Midbrain (tissue), 1 donor: ENCODE measurements at regions not wholly inside any gene's neighbourhood (a gene's known extent, or its start where the extent isn't known, plus 50 kb on each side); places are given as distances from the start of the nearest gene placed in this dataset.
"Not testable (repeated sequence)": the region's sequence is repeated elsewhere in the genome, so short reads cannot be mapped to it uniquely, and the experiment has no call there.

Source experiments
- DNase-seq: peaks from one replicate; lab custom pipeline; 2025; lab: John Stamatoyannopoulos, UW

DNA sequence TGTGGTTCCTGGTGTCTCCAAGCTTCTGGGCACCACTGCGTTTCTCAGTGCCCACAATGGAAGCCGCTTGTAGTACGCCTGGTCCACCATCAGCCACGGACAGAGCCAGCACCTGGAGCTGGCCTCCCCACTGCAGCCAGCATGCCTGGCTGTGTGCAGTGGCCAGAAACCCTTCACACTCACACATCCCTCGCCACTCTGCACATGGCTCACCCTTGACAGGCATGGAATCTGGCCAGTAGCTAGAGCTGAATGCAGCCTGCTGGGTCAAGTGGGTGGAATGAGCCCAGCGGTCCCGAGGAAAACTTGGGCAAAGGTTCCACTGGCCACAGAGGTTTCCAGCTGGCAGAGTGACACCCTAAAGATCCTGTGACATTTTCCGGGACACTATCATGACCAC is 146.0 kb upstream of the ADO start:
- DNase-seq = no peak

DNA sequence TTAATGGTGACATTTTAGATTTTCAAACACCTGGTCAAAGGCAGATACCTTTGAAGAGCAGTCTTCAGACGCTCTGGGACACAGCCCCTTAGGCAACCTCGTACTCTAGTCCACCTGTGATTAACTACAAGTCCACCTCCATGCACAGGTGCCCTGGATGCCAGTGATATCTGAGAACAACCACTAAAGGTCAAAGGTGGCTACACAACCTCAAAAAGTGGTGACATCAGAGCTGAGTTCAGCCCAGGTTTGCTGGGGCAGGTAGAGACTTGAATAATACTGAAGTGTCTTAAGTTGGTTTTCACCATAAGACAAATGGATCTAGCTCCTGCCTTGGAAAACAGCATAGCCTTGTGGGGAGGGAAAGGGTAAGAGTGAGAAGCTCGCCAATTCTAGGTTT is 143.4 kb upstream of the ADO start:
- DNase-seq = no peak

DNA sequence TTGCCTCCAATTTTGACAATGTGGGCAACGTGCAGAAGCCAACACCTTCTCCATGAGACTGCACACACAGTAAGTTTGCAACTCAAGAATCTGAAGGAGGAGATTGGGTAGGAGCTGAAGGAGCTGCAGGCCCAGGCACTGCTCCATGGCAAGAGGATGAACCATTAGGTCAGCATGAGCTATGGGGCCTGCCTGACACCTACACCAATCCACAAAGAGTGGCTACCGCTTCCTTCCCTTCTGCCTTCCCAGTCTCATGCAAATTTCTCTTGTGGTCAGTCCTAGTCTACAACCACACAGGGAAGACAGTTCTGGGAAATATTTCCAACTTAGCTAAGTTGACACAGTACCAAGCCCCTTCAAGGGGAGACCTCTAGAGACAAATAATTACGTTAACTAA is 142.0 kb upstream of the ADO start:
- no peak for DNase-seq

DNA sequence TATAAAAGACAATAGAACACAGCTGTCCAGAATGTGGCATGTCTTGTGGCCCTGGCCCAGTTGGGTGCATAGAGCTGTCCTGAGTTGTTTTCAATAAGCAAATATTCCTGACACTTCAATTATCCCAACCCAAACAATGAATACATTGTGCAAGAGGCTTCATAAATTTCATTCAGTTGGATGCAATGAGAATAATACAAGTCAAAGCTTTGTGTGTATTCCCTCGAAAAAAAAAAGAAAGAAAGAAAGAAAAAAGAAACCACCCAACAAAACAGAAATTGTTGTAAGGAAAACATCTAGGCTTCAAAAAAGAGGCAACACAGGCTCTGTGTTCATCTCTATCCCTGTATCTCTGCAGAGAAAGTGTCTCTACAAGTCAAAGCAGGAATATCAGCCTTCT is 138.7 kb upstream of the ADO start:
- DNase-seq = peak; percentile 14

DNA sequence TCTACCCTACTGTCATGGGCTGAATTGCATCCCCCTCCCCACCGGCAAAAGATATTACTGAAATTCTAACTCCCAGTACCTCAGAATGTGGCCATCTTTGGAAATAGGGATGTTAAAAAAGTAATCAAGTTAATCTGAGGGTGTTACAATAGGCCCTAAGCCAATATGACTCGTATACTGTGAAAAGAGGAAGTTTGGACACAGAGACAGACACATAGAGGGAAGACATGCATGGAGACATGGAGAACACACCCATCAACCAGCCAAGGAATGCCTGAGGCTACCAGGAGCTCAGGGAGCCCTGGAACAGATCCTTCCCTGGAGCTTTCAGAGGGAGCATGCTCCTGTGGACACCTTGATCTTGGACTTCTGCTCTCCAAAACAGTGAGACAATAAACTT is 138.2 kb upstream of the ADO start:
- DNase-seq = no peak

DNA sequence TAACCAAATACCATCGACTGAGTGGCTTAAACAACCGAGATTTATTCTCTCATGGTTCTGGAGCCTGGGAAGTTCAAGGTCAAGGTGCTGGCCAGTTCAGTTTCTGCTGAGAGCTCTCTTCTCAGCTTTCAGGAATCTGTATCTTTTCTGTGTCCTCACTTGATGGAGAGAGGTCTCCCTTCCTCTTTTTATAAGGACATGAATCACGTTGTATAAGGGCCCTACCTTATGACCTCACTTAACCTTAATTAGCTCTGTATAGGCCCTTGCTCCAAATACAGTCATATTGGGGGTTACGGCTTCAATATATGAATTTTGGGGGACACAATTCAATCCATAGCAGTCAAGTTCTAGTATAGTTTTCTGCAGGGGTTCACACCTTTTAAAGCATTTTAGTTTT is 135.2 kb upstream of the ADO start:
- DNase-seq = no peak

DNA sequence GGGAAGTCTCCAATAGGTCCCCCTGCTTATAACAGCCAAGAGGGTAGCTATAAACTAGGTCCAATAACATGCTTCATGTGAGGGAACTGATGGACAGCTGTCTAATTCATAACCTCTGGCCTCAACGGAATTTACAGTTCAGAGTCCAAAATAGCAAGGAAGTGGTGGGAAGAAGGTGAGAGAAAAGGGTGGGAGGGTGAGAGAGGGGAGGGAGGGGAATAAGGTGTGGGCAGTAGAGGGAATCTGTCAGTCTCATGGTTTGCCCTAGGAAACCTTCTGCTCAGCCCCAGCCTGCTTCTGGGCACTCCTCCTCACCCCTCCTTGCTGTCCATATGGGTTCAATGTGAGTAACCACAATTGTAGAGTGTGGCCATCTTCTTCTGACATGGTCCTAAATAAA is 133.4 kb upstream of the ADO start:
- no peak for DNase-seq

DNA sequence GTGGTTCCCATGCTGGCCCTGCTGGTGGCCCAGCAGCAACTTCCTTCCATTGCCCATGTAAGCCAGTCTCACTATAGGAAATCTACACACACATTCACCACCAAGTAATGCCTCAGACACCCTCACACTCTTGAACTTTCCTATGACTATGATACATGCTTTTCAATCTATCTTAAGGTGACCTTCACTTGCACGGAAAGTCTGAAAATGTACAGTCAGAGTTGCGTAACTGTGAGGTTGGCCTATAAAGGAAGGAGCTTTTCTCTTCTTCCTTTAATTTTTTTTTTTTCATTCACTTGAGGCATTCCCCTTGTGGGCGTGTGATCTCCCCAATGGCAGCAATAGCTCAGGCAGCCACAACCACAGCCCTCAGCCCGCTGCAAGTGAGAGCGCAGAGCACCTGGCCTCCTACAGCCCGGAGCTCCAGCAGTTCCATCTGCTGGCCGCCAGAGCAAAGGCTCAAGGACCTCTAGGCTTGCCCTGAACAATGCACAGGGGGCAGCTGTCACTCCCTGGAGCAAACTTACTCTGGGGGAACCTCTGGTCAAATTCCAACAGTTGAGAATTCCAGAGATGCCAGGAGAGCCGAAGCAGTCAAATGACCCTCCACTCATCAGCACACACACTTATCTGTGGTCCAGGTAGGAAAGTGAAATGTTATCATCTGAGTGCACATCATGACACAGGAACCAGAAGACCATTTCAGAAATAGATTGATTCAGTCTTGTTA is 123.1 kb upstream of the ADO start:
- DNase-seq = no peak

DNA sequence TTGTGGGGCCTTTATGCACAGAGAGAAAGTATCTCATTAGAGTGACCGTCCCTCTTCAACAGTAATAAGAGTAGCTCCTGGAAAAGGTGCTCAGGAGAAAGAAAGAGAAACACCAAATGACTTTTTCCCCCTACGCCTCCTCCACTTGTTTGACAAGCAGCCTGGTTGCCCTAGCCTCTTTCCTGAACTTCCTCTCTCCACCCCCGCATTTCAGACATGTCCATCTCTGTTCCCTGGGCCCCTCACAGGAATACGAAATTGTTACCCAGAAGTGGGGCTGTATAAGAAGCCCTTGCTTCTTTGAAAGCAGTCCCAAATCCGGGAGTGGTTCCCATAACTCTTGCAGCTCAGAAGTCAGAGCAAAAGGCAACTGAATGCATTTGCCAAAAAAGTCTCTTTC is 119.6 kb upstream of the ADO start:
- DNase-seq = no peak

DNA sequence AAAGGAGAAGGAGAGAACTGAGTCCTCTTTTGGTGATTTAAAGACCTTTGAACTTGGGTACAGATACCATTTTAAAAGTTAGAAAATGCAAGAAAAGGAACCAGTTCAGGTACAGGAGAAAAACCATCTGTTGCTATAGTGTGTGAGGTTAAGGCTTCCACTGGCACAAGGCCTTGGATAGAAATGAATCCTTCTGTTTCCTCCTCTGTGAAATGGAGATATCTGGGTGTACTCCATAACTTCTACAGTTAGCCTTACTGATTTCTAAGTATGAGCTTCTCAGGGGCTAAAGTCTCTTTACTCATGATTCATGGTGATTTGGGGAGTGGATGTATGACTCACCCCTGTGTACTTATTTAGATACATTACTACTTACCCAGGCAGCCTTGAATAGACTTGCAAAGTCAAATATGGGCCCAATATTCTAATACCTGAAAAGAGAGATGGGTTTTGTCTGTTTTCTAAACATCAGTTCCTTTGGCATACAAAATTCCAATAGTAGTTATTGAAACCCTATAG is 117.2 kb upstream of the ADO start:
- no peak for DNase-seq

DNA sequence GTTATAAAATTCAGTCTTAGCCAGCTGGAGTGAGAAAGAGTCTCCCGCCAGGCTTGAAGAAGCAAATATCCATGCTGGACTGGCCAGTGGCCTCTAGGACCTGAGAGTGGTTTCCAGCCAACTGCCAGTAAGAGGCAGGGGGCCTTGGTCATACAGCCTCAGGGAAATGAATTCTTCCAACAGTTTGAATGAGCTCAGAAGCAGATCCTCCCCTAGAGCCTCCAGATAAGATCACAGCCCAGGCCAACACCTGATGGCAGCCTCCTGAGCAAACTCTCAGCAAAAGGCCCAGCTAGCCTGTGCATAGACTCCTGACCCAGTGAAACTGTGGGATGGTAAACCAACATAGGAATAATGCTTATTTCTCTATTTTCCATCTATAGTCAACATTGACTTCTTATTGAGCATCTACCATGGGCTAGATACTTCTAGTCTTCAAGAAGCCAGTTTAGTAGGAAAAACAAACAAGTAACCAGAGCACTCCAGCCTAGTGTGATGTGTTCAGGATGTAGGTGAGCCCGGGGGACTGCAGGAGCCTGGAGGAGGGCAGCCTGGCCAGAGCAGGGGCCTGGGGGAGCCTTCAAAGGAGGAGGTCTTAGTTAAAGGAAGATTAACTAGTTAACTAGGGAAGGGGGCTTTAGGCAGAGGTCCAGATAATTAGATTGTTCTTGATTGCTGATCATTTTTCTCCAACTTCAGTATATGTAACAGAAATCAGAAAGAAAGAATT is 115.4 kb upstream of the ADO start:
- no peak for DNase-seq

DNA sequence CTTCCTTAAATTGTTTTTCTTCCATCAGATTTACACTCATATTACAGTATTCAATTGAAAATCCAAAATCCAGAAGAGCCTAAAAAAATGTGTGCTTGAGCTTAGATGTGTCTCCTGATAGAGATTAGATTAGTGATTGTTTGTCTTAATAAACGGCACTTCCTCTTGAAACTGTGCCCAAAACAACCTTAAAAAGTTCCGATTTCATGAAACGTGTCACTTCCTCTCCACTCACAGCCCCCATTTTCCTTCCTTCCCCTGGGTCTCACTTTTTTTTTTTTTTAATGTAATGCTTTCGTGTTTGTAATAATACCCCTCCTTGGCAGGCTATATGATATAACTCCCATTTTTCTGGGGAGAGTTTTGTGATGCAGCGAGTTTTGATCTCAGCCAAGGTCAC is 114.8 kb upstream of the ADO start:
- no peak for DNase-seq

DNA sequence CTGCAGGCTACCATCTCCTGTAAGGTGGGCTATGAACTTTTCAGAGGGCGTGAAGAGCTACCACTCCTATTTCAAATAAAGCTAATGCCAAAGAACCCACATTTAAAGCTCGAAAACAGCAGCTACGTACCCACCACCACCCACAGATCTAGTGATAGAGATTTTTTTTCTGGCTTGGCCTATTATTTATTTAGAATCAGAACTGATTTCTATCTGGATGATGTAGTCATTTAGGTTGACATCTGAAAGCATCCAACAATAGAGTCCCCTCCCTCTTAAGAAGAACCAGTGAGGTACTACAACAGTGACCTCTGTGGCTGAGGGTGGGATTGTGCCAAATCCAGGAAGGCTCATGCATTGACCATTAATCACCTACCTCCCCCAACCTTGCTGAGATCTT is 113.8 kb upstream of the ADO start:
- DNase-seq = no peak

DNA sequence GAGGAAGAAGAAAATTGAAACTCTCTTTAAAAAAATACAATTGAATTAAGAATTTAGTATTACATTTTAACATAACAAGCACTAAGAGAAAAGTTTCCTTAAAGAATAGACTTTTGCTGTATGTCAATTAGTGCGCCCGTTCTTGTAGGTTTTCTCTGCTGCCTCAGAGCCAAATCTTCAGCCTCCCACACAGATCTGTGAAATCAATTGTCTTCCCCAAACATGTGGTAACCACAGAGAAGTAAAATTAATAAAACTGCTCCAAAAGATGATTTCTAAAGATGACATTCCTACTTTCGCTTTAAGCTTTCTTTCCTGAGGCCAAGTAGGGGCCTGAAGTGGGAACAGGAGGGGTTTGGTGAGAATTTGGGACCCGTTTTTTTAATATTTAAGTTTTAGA is 113.2 kb upstream of the ADO start:
- no peak for DNase-seq

DNA sequence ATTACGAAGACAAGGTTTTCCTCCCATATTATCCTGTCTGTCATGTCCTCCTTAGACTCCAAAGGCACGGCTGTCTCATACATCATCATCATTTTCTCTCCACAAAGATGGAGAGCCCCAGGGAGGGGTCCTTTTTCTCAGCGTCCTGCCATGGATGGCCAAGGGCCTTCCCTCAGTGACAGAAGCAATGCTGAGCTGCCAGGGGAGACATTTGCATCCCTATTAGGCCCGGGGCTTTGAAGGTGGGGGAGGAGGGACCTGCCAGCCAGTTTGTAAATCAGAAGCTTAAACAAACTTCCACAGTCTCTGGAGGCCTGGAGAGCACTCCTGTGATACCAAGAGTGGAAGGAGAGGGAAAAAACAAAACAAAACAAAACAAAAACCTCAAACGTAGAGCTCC is 112.4 kb upstream of the ADO start:
- no peak for DNase-seq

DNA sequence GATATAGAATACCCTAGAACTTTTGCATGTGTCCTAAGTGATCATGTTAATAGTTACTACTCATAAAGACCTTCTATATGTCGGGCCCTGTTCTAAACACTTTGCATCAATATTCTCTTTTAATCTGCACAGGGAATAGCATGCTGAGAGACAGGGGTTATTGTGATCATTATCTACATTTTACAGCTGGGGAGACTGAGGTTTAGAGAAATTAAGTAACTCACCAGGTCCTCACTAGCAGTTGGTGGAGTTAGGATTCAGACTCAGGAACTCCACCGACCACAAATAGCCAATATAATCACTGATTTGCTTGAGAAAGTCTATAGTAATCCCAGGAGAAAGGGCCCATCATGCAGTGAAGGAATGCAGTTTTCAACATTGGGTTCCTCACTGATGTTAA is 111.2 kb upstream of the ADO start:
- no peak for DNase-seq

DNA sequence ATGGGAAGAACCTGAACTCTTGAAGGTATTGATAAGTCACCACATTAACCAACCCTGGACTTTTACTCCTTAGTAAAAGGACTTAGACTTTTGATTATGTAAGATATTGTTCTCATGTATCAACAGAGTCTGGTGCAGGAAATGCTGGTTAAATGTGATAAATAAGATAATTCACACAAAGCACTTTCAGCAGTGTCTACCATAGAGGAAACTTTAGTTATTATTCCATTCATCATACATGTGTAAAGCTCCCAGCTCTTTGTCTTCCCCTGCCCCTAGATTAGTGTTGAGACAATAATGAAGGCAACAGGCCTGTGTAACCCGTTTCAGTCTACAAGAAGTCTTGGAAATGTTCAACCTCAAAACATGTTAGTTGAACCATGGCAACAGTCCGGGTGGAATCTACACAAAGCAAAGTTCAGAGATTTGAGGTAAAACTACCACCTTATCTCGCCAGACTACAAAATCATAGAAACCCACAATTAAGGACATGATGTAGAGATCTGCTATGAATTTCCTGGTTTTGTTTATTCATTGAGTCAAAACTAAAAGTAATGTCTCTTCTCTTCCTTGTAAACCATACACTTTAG is 109.9 kb upstream of the ADO start:
- no peak for DNase-seq

DNA sequence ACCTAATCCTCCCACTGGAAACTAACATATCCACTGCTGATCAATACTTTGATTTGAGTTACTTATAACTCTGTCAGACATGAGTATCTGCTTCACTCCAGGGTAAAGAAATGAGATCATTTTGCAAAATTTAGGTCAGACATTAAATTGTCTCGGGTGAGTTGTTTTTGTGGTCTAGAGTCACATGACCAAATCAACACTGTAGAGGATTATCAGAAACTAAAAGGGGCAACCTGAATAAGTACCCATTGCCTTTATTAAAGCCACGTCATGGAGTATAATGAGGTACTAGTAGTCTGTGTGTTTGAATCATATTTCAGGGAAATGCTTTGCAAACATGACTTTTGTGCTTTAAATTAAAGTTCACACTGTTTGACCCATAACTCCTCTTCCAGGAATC is 107.7 kb upstream of the ADO start:
- no peak for DNase-seq

DNA sequence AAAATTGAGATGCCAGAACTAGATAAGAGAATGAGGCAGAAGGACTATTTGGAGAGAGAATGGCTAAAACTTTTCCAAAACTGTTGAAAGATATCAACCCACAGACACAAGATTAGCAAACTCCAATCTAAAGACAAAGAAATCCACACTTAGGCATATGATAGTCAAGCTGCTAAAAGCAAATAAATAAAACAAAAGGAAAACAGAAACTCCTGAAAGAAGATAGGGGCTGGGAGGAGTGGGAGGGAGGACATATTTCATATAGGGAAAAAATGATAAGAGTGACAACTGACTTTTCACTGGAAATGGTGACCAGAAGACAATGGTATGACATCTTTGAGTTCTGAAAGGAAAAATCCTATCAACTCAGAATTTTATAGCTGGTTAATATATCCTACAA is 105.4 kb upstream of the ADO start:
- DNase-seq = no peak

DNA sequence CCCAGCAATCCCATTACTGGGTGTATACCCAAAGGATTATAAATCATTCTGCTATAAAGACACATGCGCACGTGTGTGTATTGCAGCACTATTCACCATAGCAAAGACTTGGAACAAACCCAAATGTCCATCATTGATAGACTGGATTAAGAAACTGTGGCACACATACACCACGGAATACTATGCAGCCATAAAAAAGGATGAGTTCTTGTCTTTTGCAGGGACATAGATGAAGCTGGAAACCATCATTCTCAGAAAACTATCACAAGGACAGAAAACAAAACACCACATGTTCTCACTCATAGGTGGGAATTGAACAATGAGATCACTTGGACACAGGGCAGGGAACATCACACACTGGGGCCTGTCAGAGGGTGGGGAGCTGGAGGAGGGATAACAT is 100.4 kb upstream of the ADO start:
- DNase-seq = not testable (repeated sequence)

DNA sequence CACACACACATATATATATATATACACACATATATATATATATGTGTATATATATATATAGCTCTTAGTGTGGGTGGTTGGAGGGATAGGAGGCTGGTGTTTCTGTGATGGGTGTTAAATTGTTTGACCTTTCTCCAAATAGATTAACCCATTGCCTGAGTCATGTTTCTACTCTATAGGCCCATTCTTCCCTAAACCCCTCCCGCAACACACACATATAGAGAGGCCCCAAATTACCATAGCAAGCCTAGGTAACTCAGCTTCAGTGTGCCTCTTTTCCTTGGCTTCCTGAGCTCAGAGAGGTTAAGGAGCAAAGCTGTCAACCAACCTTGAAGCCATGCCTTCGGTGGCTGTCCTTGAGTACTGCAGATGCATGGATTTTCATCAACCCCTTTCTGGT is 98.7 kb upstream of the ADO start:
- DNase-seq = no peak

DNA sequence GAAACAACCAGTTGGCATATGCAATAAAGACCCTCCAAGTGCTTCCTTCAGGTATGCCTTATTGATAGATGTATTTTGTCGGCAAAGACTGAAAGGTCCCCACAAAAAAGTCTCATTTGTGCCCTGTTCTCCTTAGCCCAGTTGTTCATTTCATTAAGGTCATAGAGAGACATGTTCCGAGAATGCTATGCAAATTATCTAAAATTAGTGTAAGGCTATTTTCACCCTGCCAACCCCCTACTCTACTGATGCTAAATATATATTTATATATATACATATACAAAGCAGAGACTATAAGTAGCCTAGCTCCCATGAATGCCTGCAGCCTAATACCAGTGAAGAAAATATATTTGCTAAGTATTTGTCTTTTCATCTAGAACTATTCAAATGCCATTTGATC is 96.7 kb upstream of the ADO start:
- no peak for DNase-seq

DNA sequence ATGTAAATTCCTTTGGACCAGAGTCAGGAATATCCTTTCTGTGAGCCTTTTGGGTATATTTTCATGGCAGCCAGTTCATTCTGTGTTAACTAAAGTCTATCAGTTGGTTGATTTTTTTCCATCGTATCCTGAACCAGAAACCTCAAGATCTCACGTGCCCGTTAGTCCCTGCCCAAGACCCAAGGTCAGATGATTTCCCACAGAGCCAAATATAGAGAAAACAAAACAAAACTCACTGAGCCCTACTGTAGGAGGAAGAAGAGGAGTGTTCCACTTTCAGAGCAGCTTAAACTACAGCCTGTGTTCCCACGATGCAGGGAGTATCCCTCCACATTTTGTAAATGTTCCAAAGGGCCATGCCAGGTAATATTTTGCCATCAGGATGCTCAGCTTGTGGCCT is 96.0 kb upstream of the ADO start:
- DNase-seq = no peak
